Stomach smooth muscle (tissue), 2 donors: ENCODE measurements at regions not wholly inside any gene's neighbourhood (a gene's known extent, or its start where the extent isn't known, plus 50 kb on each side); places are given as distances from the start of the nearest gene placed in this dataset.
A peak's percentile ranks its signal among the peaks of the same experiment; 100 is the strongest.
"Not testable (repeated sequence)": the region's sequence is repeated elsewhere in the genome, so short reads cannot be mapped to it uniquely, and the experiment has no call there.

Experiments used
- H3K27ac ChIP-seq: one replicate; pipeline ENCODE4 v1.7.0; 2013; ENCODE audit warnings: mild to moderate bottlenecking, low read length, inconsistent platforms
- H3K27me3 ChIP-seq, 2 donors: one replicate each; pipeline ENCODE4 v1.7.0; 2013; ENCODE audit warnings: low read length in 2 of 2; ENCODE audit not compliant: insufficient read depth in 2 of 2, control insufficient read depth in 1 of 2
- H3K36me3 ChIP-seq, 2 donors: one replicate each; pipeline ENCODE4 v1.7.0; 2013; ENCODE audit warnings: low read length in 2 of 2; ENCODE audit not compliant: control insufficient read depth in 2 of 2, insufficient read depth in 2 of 2
- H3K4me1 ChIP-seq: one replicate; pipeline ENCODE4 v1.7.0; 2013; ENCODE audit warnings: low read length; ENCODE audit not compliant: control insufficient read depth, insufficient read depth
- H3K4me3 ChIP-seq, 2 donors: one replicate each; pipeline ENCODE4 v1.7.0; 2013; ENCODE audit warnings: low read length in 2 of 2
- H3K9ac ChIP-seq, 2 donors: one replicate each; pipeline ENCODE4 v1.7.0; 2013; ENCODE audit warnings: low read length in 2 of 2, mild to moderate bottlenecking in 1 of 2
- H3K9me3 ChIP-seq, 2 donors: one replicate each; pipeline ENCODE4 v1.7.0; 2013; ENCODE audit warnings: low read length in 2 of 2; ENCODE audit not compliant: control insufficient read depth in 2 of 2
- donor health status: healthy.
- donor health status: Pancreatic carcinoma.

DNA sequence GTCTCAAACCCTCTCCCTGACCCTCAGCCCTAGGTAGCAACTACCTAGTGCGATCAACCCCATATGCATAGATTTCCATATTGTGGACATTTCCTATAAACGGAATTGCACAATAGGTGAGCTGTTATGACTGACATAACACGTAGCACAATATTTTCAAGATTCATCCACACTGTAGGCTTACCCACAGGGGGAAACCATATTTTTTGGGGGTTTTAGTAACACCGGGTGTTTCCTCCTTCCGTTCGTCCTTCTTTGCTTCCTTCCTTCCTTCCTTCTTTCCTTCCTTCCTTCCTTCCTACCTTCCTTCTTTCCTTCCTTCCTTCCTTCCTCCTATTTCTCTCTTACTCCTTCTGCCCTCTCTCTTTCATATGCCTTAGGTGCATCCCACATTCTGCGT lies 524.2 kb downstream of the CWH43 start:
- not testable (repeated sequence) for H3K36me3 ChIP-seq, H3K9ac ChIP-seq, H3K4me3 ChIP-seq, H3K4me1 ChIP-seq, H3K27ac ChIP-seq
- Histone ChIP-seq H3K27me3 (peaks cover 5 to 13% of the 10 kb centered on the region in 2 donors), H3K9me3 (peaks cover 15 to 23% of the 10 kb centered on the region in 2 donors)

GRCh38 chr4:49511353-49511752 lies 525.3 kb downstream of the CWH43 start:
- H3K4me3 ChIP-seq, H3K36me3 ChIP-seq, H3K27ac ChIP-seq, H3K4me1 ChIP-seq: not testable (repeated sequence)
- Histone ChIP-seq H3K9me3 (peaks cover 15 to 26% of the 10 kb centered on the region in 2 donors), H3K9ac (peak overlapping the region in 1 of 2 donors; percentile 29), H3K27me3 (peaks cover 5 to 13% of the 10 kb centered on the region in 2 donors)

GRCh38 chr4:49511881-49512491 lies 525.9 kb downstream of the CWH43 start:
- not testable (repeated sequence) for H3K27ac ChIP-seq, H3K4me3 ChIP-seq, H3K4me1 ChIP-seq, H3K9ac ChIP-seq, H3K36me3 ChIP-seq
- Histone ChIP-seq H3K27me3 (peaks cover 5 to 13% of the 10 kb centered on the region in 2 donors), H3K9me3 (peaks cover 15 to 26% of the 10 kb centered on the region in 2 donors)

DNA sequence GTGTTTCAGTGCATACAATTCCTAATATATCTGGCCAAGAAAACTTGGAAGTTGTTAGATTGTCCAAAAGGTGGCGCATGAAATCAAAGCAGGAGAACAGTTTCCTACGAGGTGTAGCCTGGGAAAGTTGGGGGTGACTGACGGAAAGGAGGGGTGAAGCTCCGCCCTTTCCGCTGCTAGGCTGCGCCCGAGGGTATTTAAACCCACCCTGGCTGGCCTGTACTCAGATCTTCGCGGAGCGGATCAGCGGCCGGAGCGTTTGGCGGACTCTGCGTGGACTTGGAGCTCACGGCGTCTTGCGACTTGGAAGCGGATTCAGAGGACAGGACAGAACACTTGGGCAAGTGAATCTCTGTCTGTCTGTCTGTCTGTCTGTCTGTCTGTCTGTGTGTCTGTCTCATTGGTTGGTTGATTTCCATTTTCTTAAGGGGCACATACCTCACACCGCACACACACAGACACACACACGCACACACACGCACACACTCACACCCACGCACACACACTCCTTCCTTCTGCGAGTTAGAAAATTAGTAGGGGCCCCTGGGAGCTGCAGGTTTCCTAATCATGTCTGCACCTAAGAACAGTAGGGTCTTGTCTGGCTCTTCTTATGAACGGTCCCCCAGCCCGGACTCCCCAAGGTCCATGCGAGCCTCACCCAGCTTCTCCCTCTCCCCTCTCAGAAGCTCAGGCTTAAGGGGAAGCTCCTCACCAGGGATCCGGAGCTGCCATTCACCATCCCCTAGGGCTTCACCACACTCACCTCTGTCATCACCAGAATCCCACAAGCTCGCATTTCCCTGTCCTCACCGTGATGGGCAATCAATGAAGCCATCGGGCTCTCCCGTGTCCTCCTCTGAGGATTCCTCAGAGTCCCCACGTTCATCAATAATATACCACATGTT lies 526.8 kb downstream of the CWH43 start:
- peaks cover 5 to 13% of the 10 kb centered on the region in 2 donors for H3K27me3 ChIP-seq
- H3K4me1 ChIP-seq, H3K9ac ChIP-seq: not testable (repeated sequence)

GRCh38 chr4:49513546-49514115 lies 527.6 kb downstream of the CWH43 start:
- not testable (repeated sequence) for H3K4me1 ChIP-seq

More for the DNA sequence above, 526.8 kb downstream of the CWH43 start:
- not testable (repeated sequence) for H3K36me3 ChIP-seq, H3K27ac ChIP-seq, H3K4me3 ChIP-seq
- peaks cover 15 to 26% of the 10 kb centered on the region in 2 donors for H3K9me3 ChIP-seq

GRCh38 chr4:49514171-49514699 lies 528.2 kb downstream of the CWH43 start:
- H3K4me3 ChIP-seq, H3K36me3 ChIP-seq, H3K27ac ChIP-seq, H3K4me1 ChIP-seq, H3K9ac ChIP-seq: not testable (repeated sequence)
- H3K27me3 ChIP-seq, result peaks cover 5 to 13% of the 10 kb centered on the region in 2 donors
- H3K9me3 ChIP-seq, result peaks cover 15 to 26% of the 10 kb centered on the region in 2 donors

More at GRCh38 chr4:49513546-49514115, 527.6 kb downstream of the CWH43 start:
- H3K27ac ChIP-seq, H3K9ac ChIP-seq, H3K4me3 ChIP-seq, H3K36me3 ChIP-seq: not testable (repeated sequence)
- H3K9me3 ChIP-seq, result peaks cover 15 to 26% of the 10 kb centered on the region in 2 donors
- peaks cover 5 to 13% of the 10 kb centered on the region in 2 donors for H3K27me3 ChIP-seq

DNA sequence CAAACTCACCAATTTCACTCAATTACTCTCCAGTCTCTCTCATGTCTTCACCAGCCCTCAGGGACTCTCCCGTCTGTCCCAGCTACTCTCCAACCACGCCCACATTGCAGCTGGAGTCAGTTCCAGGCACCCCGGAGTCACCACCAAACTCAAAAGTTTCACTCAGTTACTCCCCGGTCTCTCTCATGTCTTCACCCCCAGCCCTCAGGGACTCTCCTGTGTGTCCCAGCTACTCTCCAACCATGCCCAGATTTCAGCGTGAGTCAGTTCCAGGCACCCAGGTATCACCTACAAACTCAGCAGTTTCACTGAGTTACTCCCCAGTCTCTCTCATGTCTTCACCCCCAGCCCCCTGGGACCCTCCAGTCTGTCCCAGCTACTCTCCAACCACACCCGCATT lies 528.8 kb downstream of the CWH43 start:
- H3K9ac ChIP-seq, H3K4me3 ChIP-seq, H3K27ac ChIP-seq, H3K4me1 ChIP-seq, H3K36me3 ChIP-seq: not testable (repeated sequence)
- peaks cover 5 to 13% of the 10 kb centered on the region in 2 donors for H3K27me3 ChIP-seq
- peaks cover 15 to 26% of the 10 kb centered on the region in 2 donors for H3K9me3 ChIP-seq

GRCh38 chr4:49515241-49515640 lies 529.2 kb downstream of the CWH43 start:
- not testable (repeated sequence) for H3K4me1 ChIP-seq, H3K4me3 ChIP-seq, H3K27ac ChIP-seq, H3K9ac ChIP-seq, H3K36me3 ChIP-seq
- Histone ChIP-seq H3K9me3 (peaks cover 13 to 25% of the 10 kb centered on the region in 2 donors), H3K27me3 (peaks cover 5 to 13% of the 10 kb centered on the region in 2 donors)

DNA sequence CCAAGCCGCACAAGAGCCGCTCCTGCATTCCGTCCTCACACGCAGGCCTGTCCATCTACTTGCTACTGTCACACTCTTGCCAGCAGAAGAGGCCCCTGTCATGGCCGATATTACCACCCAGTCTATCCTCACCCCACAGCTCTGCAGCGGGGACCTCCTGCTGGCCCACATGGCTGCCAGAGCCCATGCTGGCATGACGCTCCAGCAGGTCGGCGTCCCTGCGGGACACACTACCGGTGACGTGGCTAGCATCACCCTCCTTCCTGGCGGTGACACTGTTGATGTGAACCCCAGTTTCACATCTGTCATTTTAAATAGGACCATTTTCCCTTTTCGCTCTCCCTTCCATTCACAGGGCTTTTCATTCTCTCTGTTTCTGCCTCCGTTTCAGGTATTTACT lies 530.0 kb downstream of the CWH43 start:
- not testable (repeated sequence) for H3K27ac ChIP-seq, H3K4me3 ChIP-seq, H3K36me3 ChIP-seq, H3K4me1 ChIP-seq, H3K9ac ChIP-seq
- H3K9me3 ChIP-seq, result peaks cover 12 to 23% of the 10 kb centered on the region in 2 donors
- H3K27me3 ChIP-seq, result peaks cover 5 to 13% of the 10 kb centered on the region in 2 donors

- Histone ChIP-seq H3K4me3 (no peak overlapping the region), H3K27ac (no peak overlapping the region), H3K4me1 (no peaks in the 10 kb centered on the region), H3K27me3 (peaks cover 5 to 13% of the 10 kb centered on the region in 2 donors), H3K9ac (no peak overlapping the region), H3K36me3 (no peaks in the 10 kb centered on the region), H3K9me3 (peaks cover 5 to 23% of the 10 kb centered on the region in 2 donors)
Observed at GRCh38 chr4:49516796-49517195, 530.7 kb downstream of the CWH43 start.
